NT2/D1 (cell line): ENCODE measurements at regions not wholly inside any gene's neighbourhood (a gene's known extent, or its start where the extent isn't known, plus 50 kb on each side); places are given as distances from the start of the nearest gene placed in this dataset.

Experiments
- DNase-seq: peaks from one replicate; pipeline ENCODE4 v3.0.0-alpha.2; 2011; ENCODE audit warnings: low read depth, low spot score
- H3K27me3 ChIP-seq: 2 replicates; pipeline ENCODE4 v1.6.0; 2011; ENCODE audit warnings: mild to moderate bottlenecking; ENCODE audit not compliant: insufficient read length, insufficient read depth
- H3K36me3 ChIP-seq: 2 replicates; pipeline ENCODE4 v1.6.1; 2011; ENCODE audit warnings: mild to moderate bottlenecking, low read length, mixed read lengths; ENCODE audit not compliant: insufficient read depth, insufficient read length
- H3K4me1 ChIP-seq: 2 replicates; pipeline ENCODE4 v1.5.1; 2011; ENCODE audit not compliant: insufficient read depth, insufficient read length
- H3K4me3 ChIP-seq: 2 replicates; pipeline ENCODE4 v1.5.1; 2011; ENCODE audit warnings: low read depth; ENCODE audit not compliant: insufficient read length
- H3K9ac ChIP-seq: 2 replicates; pipeline ENCODE4 v1.6.0; 2011; ENCODE audit warnings: low read depth; ENCODE audit not compliant: insufficient read length
- H3K9me3 ChIP-seq: 2 replicates; pipeline ENCODE4 v1.5.1; 2011; ENCODE audit warnings: mild to moderate bottlenecking, low read length; ENCODE audit not compliant: insufficient read depth
- SUZ12 ChIP-seq: IDR thresholded peaks from 2 replicates; pipeline ENCODE4 v1.6.1; 2011; ENCODE audit not compliant: insufficient read length, insufficient read depth; ENCODE audit errors: extremely low read depth
- YY1 ChIP-seq: IDR thresholded peaks from 2 replicates; pipeline ENCODE4 v1.6.1; 2011; ENCODE audit not compliant: insufficient read length, insufficient read depth
- ZNF274 ChIP-seq: IDR thresholded peaks from 2 replicates; pipeline ENCODE4 v1.6.1; 2011; ENCODE audit warnings: mild to moderate bottlenecking, low read depth, low read length

- Histone ChIP-seq H3K9ac (no peak overlapping the region), H3K36me3 (no peaks in the 10 kb centered on the region), H3K4me3 (no peak overlapping the region), H3K9me3 (peaks cover 39% of the 10 kb centered on the region), H3K27me3 (no peaks in the 10 kb centered on the region), H3K4me1 (peaks cover 11% of the 10 kb centered on the region)
- DNase-seq, result no peak
- no peak for TF ChIP-seq ZNF274
- TF ChIP-seq YY1, result no peak
- no peak for TF ChIP-seq SUZ12
Measured at GRCh38 chr12:14262771-14263511, 102.5 kb upstream of the ATF7IP start.

DNA sequence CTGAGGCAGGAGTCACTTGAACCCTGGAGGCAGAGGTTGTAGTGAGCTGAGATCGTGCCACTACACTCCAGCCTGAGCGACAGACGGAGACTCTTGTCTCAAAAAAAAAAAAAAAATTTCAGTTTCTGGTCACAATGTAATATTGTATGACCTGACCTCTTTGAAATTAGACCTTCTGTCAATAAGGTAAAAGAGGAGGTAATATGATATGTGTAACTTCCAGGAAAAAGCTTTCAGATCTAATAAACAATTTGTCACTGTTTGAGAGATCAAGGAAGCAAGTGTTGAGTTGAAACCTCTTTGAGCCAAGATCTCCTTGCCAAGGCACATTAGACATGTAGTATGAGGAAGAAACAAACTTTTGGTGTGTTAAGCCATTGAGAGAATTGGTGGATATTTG, 101.7 kb upstream of the ATF7IP start:
- Histone ChIP-seq H3K27me3 (no peaks in the 10 kb centered on the region), H3K4me1 (peaks cover 5% of the 10 kb centered on the region), H3K36me3 (no peaks in the 10 kb centered on the region), H3K4me3 (no peak overlapping the region), H3K9ac (no peak overlapping the region), H3K9me3 (peaks cover 31% of the 10 kb centered on the region)
- no peak for DNase-seq
- TF ChIP-seq YY1 (no peak), SUZ12 (no peak), ZNF274 (no peak)

DNA sequence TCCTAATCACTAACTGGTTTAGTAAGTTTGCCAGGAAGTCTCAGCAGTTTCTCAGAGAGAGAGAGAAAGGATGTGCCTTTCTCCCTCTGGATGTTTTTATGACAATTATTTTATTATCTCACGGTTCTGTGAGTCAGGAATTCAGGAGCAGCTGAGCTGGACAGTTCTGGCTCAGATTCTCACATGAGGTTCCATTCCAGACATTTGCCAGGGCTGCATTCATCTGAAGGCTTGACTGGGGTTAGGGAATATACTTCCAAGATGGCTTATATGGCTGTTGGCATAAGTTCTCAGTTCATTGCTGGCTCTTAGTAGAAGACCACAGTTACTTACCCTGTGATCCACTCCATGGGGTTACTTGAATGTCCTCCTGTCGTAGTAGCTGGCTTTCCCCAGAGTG, 101.2 kb upstream of the ATF7IP start:
- no peaks in the 10 kb centered on the region for H3K27me3 ChIP-seq
- no peaks in the 10 kb centered on the region for H3K36me3 ChIP-seq
- no peak for DNase-seq
- no peak overlapping the region for H3K4me3 ChIP-seq
- peaks cover 25% of the 10 kb centered on the region; the same call in 1 of the 2 replicates for H3K9me3 ChIP-seq
- peaks cover 5% of the 10 kb centered on the region for H3K4me1 ChIP-seq
- no peak for TF ChIP-seq ZNF274
- no peak for TF ChIP-seq YY1
- no peak for TF ChIP-seq SUZ12
- H3K9ac ChIP-seq, result no peak overlapping the region

DNA sequence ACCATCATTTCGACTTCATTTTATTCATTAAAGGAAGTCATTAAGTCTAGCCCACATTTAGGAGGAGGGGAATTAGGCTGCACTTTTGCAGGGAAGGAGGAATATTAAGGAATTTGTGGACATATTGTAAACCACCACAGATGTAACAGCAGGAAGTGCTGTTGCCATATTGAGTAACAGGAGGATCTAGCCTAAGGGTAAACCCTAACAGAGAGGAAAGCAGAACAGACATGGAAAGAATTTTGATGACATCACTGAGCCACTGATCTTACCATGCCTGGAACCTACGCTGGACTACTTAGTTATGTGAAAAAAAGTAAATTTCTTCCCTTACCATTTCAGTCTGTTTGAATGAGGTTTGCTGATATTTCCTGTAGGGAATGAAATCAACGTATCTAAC, 100.7 kb upstream of the ATF7IP start:
- Histone ChIP-seq H3K4me1 (peaks cover 5% of the 10 kb centered on the region), H3K9me3 (peaks cover 20% of the 10 kb centered on the region; the same call in 1 of the 2 replicates), H3K4me3 (no peak overlapping the region), H3K27me3 (no peaks in the 10 kb centered on the region), H3K36me3 (no peaks in the 10 kb centered on the region), H3K9ac (no peak overlapping the region)
- TF ChIP-seq YY1 (no peak), SUZ12 (no peak), ZNF274 (no peak)
- DNase-seq, result no peak

- TF ChIP-seq YY1 (no peak), ZNF274 (no peak), SUZ12 (no peak)
- Histone ChIP-seq H3K9me3 (peaks cover 26% of the 10 kb centered on the region; the same call in 1 of the 2 replicates), H3K4me3 (no peak overlapping the region), H3K27me3 (no peaks in the 10 kb centered on the region), H3K36me3 (no peaks in the 10 kb centered on the region), H3K4me1 (no peaks in the 10 kb centered on the region), H3K9ac (no peak overlapping the region)
- no peak for DNase-seq
Measured at GRCh38 chr12:14268120-14268515, 97.4 kb upstream of the ATF7IP start.

DNA sequence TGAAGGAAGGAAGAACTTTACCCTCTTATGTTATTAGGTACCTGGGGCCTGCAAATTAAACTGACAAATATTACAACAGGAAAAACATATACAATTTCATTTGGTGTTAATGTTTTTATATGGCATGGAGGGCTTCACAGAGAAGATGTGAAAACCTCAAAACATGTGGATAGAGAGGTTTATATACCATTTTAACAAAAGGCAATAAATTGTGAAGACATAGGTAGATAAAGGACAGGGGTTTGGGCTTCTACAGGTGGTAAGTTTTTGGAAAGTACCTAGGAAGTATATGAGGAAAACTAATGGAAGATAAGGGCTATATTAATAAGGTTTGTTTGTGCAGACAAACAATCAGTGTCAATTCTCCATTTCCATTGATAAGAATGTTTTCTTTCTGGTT, 95.1 kb upstream of the ATF7IP start:
- no peaks in the 10 kb centered on the region for H3K4me1 ChIP-seq
- no peaks in the 10 kb centered on the region for H3K36me3 ChIP-seq
- peaks cover 14% of the 10 kb centered on the region; the same call in 1 of the 2 replicates for H3K9me3 ChIP-seq
- no peak overlapping the region for H3K4me3 ChIP-seq
- H3K27me3 ChIP-seq, result no peaks in the 10 kb centered on the region
- no peak for TF ChIP-seq YY1
- TF ChIP-seq ZNF274, result no peak
- TF ChIP-seq SUZ12, result no peak
- H3K9ac ChIP-seq, result no peak overlapping the region
- DNase-seq, result no peak

DNA sequence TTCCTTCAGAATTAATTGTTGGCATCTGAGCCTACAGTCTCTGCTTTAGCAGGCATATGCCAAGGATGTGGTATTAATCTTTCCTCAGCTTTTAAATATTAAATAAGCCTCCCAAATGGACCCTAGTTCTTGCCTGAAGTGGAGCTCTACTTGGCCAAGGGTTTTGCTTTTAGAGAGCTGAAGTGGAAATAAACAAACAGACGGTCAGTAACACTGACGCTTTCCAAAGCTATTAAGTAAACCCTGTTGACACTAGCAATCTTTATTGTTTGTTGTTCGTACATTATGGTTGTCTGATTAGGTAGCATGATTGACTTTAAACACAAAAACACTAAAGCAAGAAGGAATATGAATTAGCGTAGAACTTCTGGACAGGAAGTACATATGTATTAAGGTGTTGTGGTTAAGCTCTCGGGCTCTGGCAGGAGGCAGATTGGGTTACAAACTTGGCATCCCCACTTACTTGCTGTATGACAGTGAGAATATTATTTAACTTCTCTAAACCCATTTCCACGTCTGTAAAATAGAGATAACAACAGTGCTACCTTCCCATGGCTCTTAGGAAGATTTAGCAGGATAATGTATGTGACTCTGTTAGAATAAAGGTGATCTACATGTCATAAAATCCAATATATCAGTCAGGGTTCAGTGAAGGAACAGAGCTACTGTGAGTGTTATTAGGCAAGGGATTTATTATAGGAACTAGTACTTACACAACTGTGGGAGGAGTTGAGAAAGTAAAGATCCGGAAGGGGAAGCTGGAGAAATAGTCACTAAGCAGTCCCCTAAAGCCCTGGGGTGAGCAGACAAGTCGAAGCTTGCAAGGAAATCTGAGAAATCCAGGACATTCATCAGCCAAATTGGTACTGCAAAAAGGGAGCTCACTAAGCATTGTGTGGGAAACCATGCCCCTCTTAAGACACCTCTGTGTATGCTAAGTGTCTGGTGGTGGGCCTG, 92.2 kb upstream of the ATF7IP start:
- no peaks in the 10 kb centered on the region for H3K27me3 ChIP-seq
- DNase-seq, result no peak
- no peaks in the 10 kb centered on the region for H3K4me1 ChIP-seq
- H3K36me3 ChIP-seq, result no peaks in the 10 kb centered on the region
- H3K9me3 ChIP-seq, result peaks cover 15% of the 10 kb centered on the region; the same call in 1 of the 2 replicates
- H3K9ac ChIP-seq, result no peak overlapping the region
- H3K4me3 ChIP-seq, result no peak overlapping the region
- TF ChIP-seq ZNF274 (no peak), SUZ12 (no peak), YY1 (no peak)
